ENCODE measurements at regions not wholly inside any gene's neighbourhood (a gene's known extent, or its start where the extent isn't known, plus 50 kb on each side); places are given as distances from the start of the nearest gene placed in this dataset.

- no peak for DNase-seq (ENCODE audit: low read depth)
- H3K4me3 ChIP-seq (ENCODE audit: control insufficient read depth, low read depth, low read length): no peak overlapping the region
- TF ChIP-seq CTCF (conservative IDR thresholded peaks at IDR 0.05; ENCODE audit: control insufficient read depth, insufficient read depth, low read depth, low read length): no peak
Measured at GRCh38 chr1:194118086-194118485, 931.7 kb upstream of the B3GALT2 start.

GRCh38 chr1:194117582-194117981 lies 931.2 kb upstream of the B3GALT2 start:
- TF ChIP-seq CTCF (conservative IDR thresholded peaks at IDR 0.05; ENCODE audit: control insufficient read depth, insufficient read depth, low read depth, low read length): no peak
- no peak overlapping the region for H3K4me3 ChIP-seq (ENCODE audit: control insufficient read depth, low read depth, low read length)
- DNase-seq (ENCODE audit: low read depth): no peak

- no peak overlapping the region for H3K4me3 ChIP-seq (ENCODE audit: control insufficient read depth, low read depth, low read length)
- no peak for TF ChIP-seq CTCF (conservative IDR thresholded peaks at IDR 0.05; ENCODE audit: control insufficient read depth, insufficient read depth, low read depth, low read length)
- DNase-seq (ENCODE audit: low read depth): no peak
Measured at GRCh38 chr1:194114288-194114687, 927.9 kb upstream of the B3GALT2 start.

- no peak for DNase-seq (ENCODE audit: low read depth)
- no peak overlapping the region for H3K4me3 ChIP-seq (ENCODE audit: control insufficient read depth, low read depth, low read length)
- no peak for TF ChIP-seq CTCF (conservative IDR thresholded peaks at IDR 0.05; ENCODE audit: control insufficient read depth, insufficient read depth, low read depth, low read length)
Measured at GRCh38 chr1:194105381-194105780, 919.0 kb upstream of the B3GALT2 start.

GRCh38 chr1:194104247-194104844 lies 917.9 kb upstream of the B3GALT2 start:
- no peak for TF ChIP-seq CTCF (conservative IDR thresholded peaks at IDR 0.05; ENCODE audit: control insufficient read depth, insufficient read depth, low read depth, low read length)
- no peak for DNase-seq (ENCODE audit: low read depth)
- no peak overlapping the region for H3K4me3 ChIP-seq (ENCODE audit: control insufficient read depth, low read depth, low read length)

GRCh38 chr1:194103516-194104246 lies 917.3 kb upstream of the B3GALT2 start:
- TF ChIP-seq CTCF (conservative IDR thresholded peaks at IDR 0.05; ENCODE audit: control insufficient read depth, insufficient read depth, low read depth, low read length): no peak

More at GRCh38 chr1:194103516-194104246, 917.3 kb upstream of the B3GALT2 start:
- DNase-seq (ENCODE audit: low read depth): no peak
- H3K4me3 ChIP-seq (ENCODE audit: control insufficient read depth, low read depth, low read length): no peak overlapping the region
